Vagina (tissue), 2 donors: ENCODE measurements at regions not wholly inside any gene's neighbourhood (a gene's known extent, or its start where the extent isn't known, plus 50 kb on each side); places are given as distances from the start of the nearest gene placed in this dataset.

ENCODE experiments used
- DNase-seq, 2 donors: peaks; one replicate each; pipeline ENCODE4 v3.0.0-alpha.2; 2017; ENCODE audit errors: extremely low spot score in 2 of 2
- H3K27ac ChIP-seq: fragments of 200-600 bp; sonication (generic); one replicate; pipeline ENCODE4 v1.5.1; 2019
- H3K27me3 ChIP-seq: fragments of 200-600 bp; sonication (generic); one replicate; pipeline ENCODE4 v1.5.1; 2019
- H3K36me3 ChIP-seq, 2 donors: fragments of 200-600 bp; sonication (generic); one replicate each; pipeline ENCODE4 v1.5.1; 2017 to 2019
- H3K4me1 ChIP-seq: fragments of 200-600 bp; sonication (generic); one replicate; pipeline ENCODE4 v1.5.1; 2019
- H3K4me3 ChIP-seq, 2 donors: fragments of 200-600 bp; sonication (generic); 1 replicate in 1 of 2; 2 replicates in 1 of 2; pipeline ENCODE4 v1.5.1; 2016 to 2019
- H3K9me3 ChIP-seq: fragments of 200-600 bp; sonication (generic); one replicate; pipeline ENCODE4 v1.5.1; 2019
- CTCF ChIP-seq, 3 experiments: fragments of 450-650 bp in 2 of 3; fragments of 200-600 bp in 1 of 3; sonication (generic) in 1 of 3; IDR thresholded peaks; one replicate each; pipeline ENCODE4 v1.5.1; 2017 to 2019; ENCODE audit warnings: antibody characterized with exemption in 3 of 3, mild to moderate bottlenecking in 2 of 3, moderate library complexity in 2 of 3
- POLR2A ChIP-seq, 2 donors: fragments of 450-650 bp; IDR thresholded peaks; one replicate each; pipeline ENCODE4 v1.6.1; 2017; ENCODE audit warnings: antibody characterized with exemption in 2 of 2, mild to moderate bottlenecking in 2 of 2, moderate library complexity in 2 of 2
- POLR2AphosphoS5 ChIP-seq, 2 donors: sonication (generic); formaldehyde crosslinking; IDR thresholded peaks; one replicate each; pipeline ENCODE4 v1.9.0; 2017; ENCODE audit warnings: antibody characterized with exemption in 2 of 2, mild to moderate bottlenecking in 2 of 2, low read depth in 1 of 2; ENCODE audit not compliant: insufficient read depth in 1 of 2
- intact Hi-C: fragments of 100-400 bp; cut with DNase I; formaldehyde crosslinking; loops from one replicate; pipeline ENCODE4 v1.15.1; 2023

DNA sequence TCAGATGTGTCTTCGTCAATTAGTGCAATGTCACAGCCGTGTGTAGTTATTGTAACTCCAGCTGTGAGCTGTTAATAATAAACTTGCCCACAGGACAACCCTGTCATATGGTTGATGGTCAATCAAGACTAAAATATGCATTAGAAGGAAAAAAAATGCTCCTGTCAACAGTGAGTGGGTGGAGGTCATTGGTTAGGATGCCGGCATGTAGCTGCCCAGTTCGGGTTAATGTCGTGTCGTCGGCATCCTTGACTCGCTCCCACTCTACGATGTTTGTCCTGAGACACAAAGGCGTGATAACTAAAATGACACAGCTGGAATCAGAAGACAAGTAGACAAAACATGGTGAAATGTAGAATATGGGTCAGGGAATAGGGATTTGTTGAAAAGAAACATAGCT, 442.8 kb upstream of the NPVF start:
- DNase-seq, result no peak
- Histone ChIP-seq H3K9me3 (no peaks in the 10 kb centered on the region), H3K27ac (peak overlapping the region; percentile 52), H3K27me3 (no peaks in the 10 kb centered on the region), H3K36me3 (no peaks in the 10 kb centered on the region), H3K4me1 (peaks cover 45% of the 10 kb centered on the region), H3K4me3 (no peak overlapping the region)
- TF ChIP-seq POLR2A (IDR thresholded peaks at IDR 0.05) (no peak), POLR2AphosphoS5 (IDR thresholded peaks at IDR 0.05; ENCODE audit: insufficient read depth in 1 of 2, low read depth in 1 of 2) (no peak), CTCF (IDR thresholded peaks at IDR 0.05) (no peak)
- intact Hi-C loops, result no loop called here

- Histone ChIP-seq H3K4me1 (peaks cover 39% of the 10 kb centered on the region), H3K4me3 (no peak overlapping the region), H3K27me3 (no peaks in the 10 kb centered on the region), H3K36me3 (no peaks in the 10 kb centered on the region), H3K27ac (no peak overlapping the region), H3K9me3 (no peaks in the 10 kb centered on the region)
- intact Hi-C loops, result no loop called here
- TF ChIP-seq CTCF (IDR thresholded peaks at IDR 0.05) (no peak), POLR2AphosphoS5 (IDR thresholded peaks at IDR 0.05; ENCODE audit: insufficient read depth in 1 of 2, low read depth in 1 of 2) (no peak), POLR2A (IDR thresholded peaks at IDR 0.05) (no peak)
- DNase-seq, result no peak
Measured at GRCh38 chr7:25672496-25672895, 444.2 kb upstream of the NPVF start.

DNA sequence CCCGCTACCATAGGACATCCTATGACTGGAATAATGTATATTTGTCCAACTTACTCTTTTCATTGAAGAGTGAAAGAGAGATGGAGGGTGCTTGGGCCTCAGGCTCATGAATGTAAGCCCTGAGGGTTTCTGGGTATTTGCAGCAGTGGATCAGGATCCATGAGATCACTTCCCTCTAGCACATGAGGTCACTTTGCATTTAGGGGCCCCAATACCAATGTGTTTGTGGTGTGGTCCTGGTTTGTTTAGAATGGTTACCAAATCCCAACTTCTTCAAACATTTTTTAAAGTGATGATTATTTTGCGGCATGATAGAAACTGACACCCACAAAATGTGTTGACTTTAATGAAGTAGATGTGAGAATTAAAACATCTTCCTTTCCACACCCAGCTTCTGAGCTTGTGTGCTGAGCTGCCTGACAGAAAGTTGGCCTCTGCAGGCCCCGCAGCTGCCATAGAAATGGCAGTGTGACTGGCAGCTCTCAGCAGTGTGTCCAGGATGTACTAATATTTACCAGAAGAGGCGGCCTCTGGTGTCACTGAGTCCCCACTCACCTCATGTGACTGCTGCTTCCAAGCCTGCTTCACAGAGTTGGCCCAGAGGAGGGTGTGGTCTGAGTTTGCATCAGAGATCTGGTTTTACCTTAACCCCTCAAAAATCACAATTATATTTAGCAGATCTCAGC, 447.6 kb upstream of the NPVF start:
- H3K9me3 ChIP-seq, result no peaks in the 10 kb centered on the region
- H3K27me3 ChIP-seq, result no peaks in the 10 kb centered on the region
- DNase-seq, result no peak
- no peak overlapping the region for H3K4me3 ChIP-seq
- H3K36me3 ChIP-seq, result no peaks in the 10 kb centered on the region
- intact Hi-C loops, result no loop called here
- H3K4me1 ChIP-seq, result peaks cover 13% of the 10 kb centered on the region
- TF ChIP-seq POLR2AphosphoS5 (IDR thresholded peaks at IDR 0.05; ENCODE audit: insufficient read depth in 1 of 2, low read depth in 1 of 2) (no peak), CTCF (IDR thresholded peaks at IDR 0.05) (no peak), POLR2A (IDR thresholded peaks at IDR 0.05) (no peak)
- H3K27ac ChIP-seq, result no peak overlapping the region

GRCh38 chr7:25677595-25677994, 449.3 kb upstream of the NPVF start:
- Histone ChIP-seq H3K9me3 (no peaks in the 10 kb centered on the region), H3K4me3 (no peak overlapping the region), H3K27ac (no peak overlapping the region), H3K36me3 (no peaks in the 10 kb centered on the region), H3K4me1 (no peaks in the 10 kb centered on the region), H3K27me3 (no peaks in the 10 kb centered on the region)
- DNase-seq, result no peak
- TF ChIP-seq POLR2A (IDR thresholded peaks at IDR 0.05), result no peak
- no peak for TF ChIP-seq POLR2AphosphoS5 (IDR thresholded peaks at IDR 0.05; ENCODE audit: insufficient read depth in 1 of 2, low read depth in 1 of 2)
- TF ChIP-seq CTCF (IDR thresholded peaks at IDR 0.05), result no peak
- intact Hi-C loops, result no loop called here

DNA sequence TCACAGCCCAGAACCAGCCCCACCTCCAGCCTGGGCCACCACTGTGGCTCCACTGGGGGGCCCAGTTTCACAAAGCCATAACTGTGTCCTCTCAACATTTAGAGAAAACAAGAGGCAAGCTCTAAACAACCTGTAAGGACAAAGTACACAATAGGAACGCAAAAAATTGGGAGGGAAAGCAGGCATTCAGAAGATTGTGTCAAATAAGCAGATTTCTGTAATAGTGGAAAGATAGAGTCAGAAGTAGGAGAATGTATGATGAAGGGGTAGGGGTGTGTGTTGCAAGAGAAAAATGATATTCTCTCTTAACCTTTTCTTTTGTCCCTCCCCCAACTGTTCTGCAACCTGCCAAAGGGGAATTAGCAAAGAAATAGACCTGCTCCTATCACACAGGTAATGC, 449.9 kb upstream of the NPVF start:
- H3K4me3 ChIP-seq, result no peak overlapping the region
- H3K36me3 ChIP-seq, result no peaks in the 10 kb centered on the region
- TF ChIP-seq POLR2A (IDR thresholded peaks at IDR 0.05), result no peak
- no peak for TF ChIP-seq POLR2AphosphoS5 (IDR thresholded peaks at IDR 0.05; ENCODE audit: insufficient read depth in 1 of 2, low read depth in 1 of 2)
- TF ChIP-seq CTCF (IDR thresholded peaks at IDR 0.05), result no peak
- DNase-seq, result no peak
- no peaks in the 10 kb centered on the region for H3K27me3 ChIP-seq
- no peaks in the 10 kb centered on the region for H3K4me1 ChIP-seq
- no peaks in the 10 kb centered on the region for H3K9me3 ChIP-seq
- intact Hi-C loops, result no loop called here
- no peak overlapping the region for H3K27ac ChIP-seq
